IgD-negative memory B cell (primary cell): ENCODE measurements at regions not wholly inside any gene's neighbourhood (a gene's known extent, or its start where the extent isn't known, plus 50 kb on each side); places are given as distances from the start of the nearest gene placed in this dataset.

Experiments
- H3K27ac Mint-ChIP-seq, 3 donors: one replicate each; pipeline ENCODE4 v1.8.0; 2020 to 2022; ENCODE audit warnings: mild to moderate bottlenecking in 3 of 3, mixed read lengths in 3 of 3, moderate library complexity in 1 of 3
- H3K27me3 Mint-ChIP-seq: one replicate; pipeline ENCODE4 v1.8.0; 2021; ENCODE audit warnings: mixed read lengths
- H3K36me3 Mint-ChIP-seq: one replicate; pipeline ENCODE4 v1.8.0; 2020; ENCODE audit warnings: mild to moderate bottlenecking, mixed read lengths
- H3K4me1 Mint-ChIP-seq, 3 donors: one replicate each; pipeline ENCODE4 v1.8.0; 2020 to 2022; ENCODE audit warnings: mixed read lengths in 3 of 3, mild to moderate bottlenecking in 1 of 3
- H3K4me3 Mint-ChIP-seq, 4 donors: one replicate each; pipeline ENCODE4 v1.8.0; 2020 to 2022; ENCODE audit warnings: mild to moderate bottlenecking in 4 of 4, mixed read lengths in 4 of 4, moderate library complexity in 3 of 4
- H3K9me3 Mint-ChIP-seq, 3 donors: one replicate each; pipeline ENCODE4 v1.8.0; 2020 to 2021; ENCODE audit warnings: mixed read lengths in 3 of 3, mild to moderate bottlenecking in 1 of 3

- Mint-ChIP-seq H3K4me1 (no peaks in the 10 kb centered on the region), H3K27ac (no peak overlapping the region), H3K4me3 (no peak overlapping the region), H3K9me3 (peaks cover 0 to 6% (median 0%) of the 10 kb centered on the region in 3 donors), H3K36me3 (no peaks in the 10 kb centered on the region), H3K27me3 (no peaks in the 10 kb centered on the region)
Observed at GRCh38 chr1:83787246-83787998, 211.5 kb downstream of the TTLL7 start.

- Mint-ChIP-seq H3K4me1 (no peaks in the 10 kb centered on the region), H3K27me3 (no peaks in the 10 kb centered on the region), H3K9me3 (peaks cover 0 to 3% (median 0%) of the 10 kb centered on the region in 3 donors), H3K4me3 (no peak overlapping the region), H3K36me3 (no peaks in the 10 kb centered on the region), H3K27ac (no peak overlapping the region)
Observed at GRCh38 chr1:83781667-83782066, 217.3 kb downstream of the TTLL7 start.

GRCh38 chr1:83779565-83779964, 219.4 kb downstream of the TTLL7 start:
- H3K27me3 Mint-ChIP-seq = no peaks in the 10 kb centered on the region
- peaks cover 0 to 2% (median 0%) of the 10 kb centered on the region in 3 donors for H3K9me3 Mint-ChIP-seq
- no peak overlapping the region for H3K27ac Mint-ChIP-seq
- H3K36me3 Mint-ChIP-seq = no peaks in the 10 kb centered on the region
- H3K4me1 Mint-ChIP-seq = no peaks in the 10 kb centered on the region
- H3K4me3 Mint-ChIP-seq = no peak overlapping the region

GRCh38 chr1:83777758-83778101, 221.2 kb downstream of the TTLL7 start:
- Mint-ChIP-seq H3K27ac (no peak overlapping the region), H3K4me1 (no peaks in the 10 kb centered on the region), H3K9me3 (no peaks in the 10 kb centered on the region), H3K36me3 (no peaks in the 10 kb centered on the region), H3K4me3 (no peak overlapping the region), H3K27me3 (no peaks in the 10 kb centered on the region)

GRCh38 chr1:83776913-83777757, 221.8 kb downstream of the TTLL7 start:
- H3K27me3 Mint-ChIP-seq = no peaks in the 10 kb centered on the region
- no peaks in the 10 kb centered on the region for H3K36me3 Mint-ChIP-seq
- no peak overlapping the region for H3K27ac Mint-ChIP-seq
- no peak overlapping the region for H3K4me3 Mint-ChIP-seq
- peaks cover 0 to 4% (median 0%) of the 10 kb centered on the region in 3 donors for H3K4me1 Mint-ChIP-seq
- no peaks in the 10 kb centered on the region for H3K9me3 Mint-ChIP-seq

GRCh38 chr1:83775977-83776603, 222.8 kb downstream of the TTLL7 start:
- Mint-ChIP-seq H3K27me3 (no peaks in the 10 kb centered on the region), H3K9me3 (no peaks in the 10 kb centered on the region), H3K27ac (no peak overlapping the region), H3K4me3 (no peak overlapping the region), H3K36me3 (no peaks in the 10 kb centered on the region), H3K4me1 (peaks cover 0 to 4% (median 0%) of the 10 kb centered on the region in 3 donors)

GRCh38 chr1:83773059-83773458, 225.9 kb downstream of the TTLL7 start:
- H3K36me3 Mint-ChIP-seq = no peaks in the 10 kb centered on the region
- H3K27ac Mint-ChIP-seq = peak overlapping the region in 1 of 3 donors; percentile 59
- no peaks in the 10 kb centered on the region for H3K9me3 Mint-ChIP-seq
- no peaks in the 10 kb centered on the region for H3K27me3 Mint-ChIP-seq
- no peak overlapping the region for H3K4me3 Mint-ChIP-seq
- peaks cover 0 to 13% (median 8%) of the 10 kb centered on the region in 3 donors for H3K4me1 Mint-ChIP-seq

- Mint-ChIP-seq H3K36me3 (no peaks in the 10 kb centered on the region), H3K27ac (no peak overlapping the region), H3K4me1 (peaks cover 0 to 13% (median 8%) of the 10 kb centered on the region in 3 donors), H3K4me3 (no peak overlapping the region), H3K27me3 (no peaks in the 10 kb centered on the region), H3K9me3 (no peaks in the 10 kb centered on the region)
Observed at GRCh38 chr1:83770319-83770661, 228.6 kb downstream of the TTLL7 start.

- Mint-ChIP-seq H3K4me3 (peak overlapping the region in 1 of 4 donors; percentile 18), H3K27ac (no peak overlapping the region), H3K4me1 (peaks cover 0 to 13% (median 8%) of the 10 kb centered on the region in 3 donors)
Observed at GRCh38 chr1:83769594-83770318, 229.2 kb downstream of the TTLL7 start.

GRCh38 chr1:83769072-83769471, 229.9 kb downstream of the TTLL7 start:
- Mint-ChIP-seq H3K4me3 (peak overlapping the region in 1 of 4 donors; percentile 18), H3K4me1 (peaks cover 2 to 13% (median 8%) of the 10 kb centered on the region in 3 donors), H3K36me3 (peaks cover 2% of the 10 kb centered on the region), H3K27me3 (peaks cover 2% of the 10 kb centered on the region), H3K9me3 (no peaks in the 10 kb centered on the region), H3K27ac (no peak overlapping the region)

More at GRCh38 chr1:83769594-83770318, 229.2 kb downstream of the TTLL7 start:
- Mint-ChIP-seq H3K36me3 (peaks cover 2% of the 10 kb centered on the region), H3K27me3 (no peaks in the 10 kb centered on the region), H3K9me3 (no peaks in the 10 kb centered on the region)

GRCh38 chr1:83766241-83766691, 232.7 kb downstream of the TTLL7 start:
- H3K27ac Mint-ChIP-seq = no peak overlapping the region
- peaks cover 6% of the 10 kb centered on the region for H3K27me3 Mint-ChIP-seq
- H3K4me3 Mint-ChIP-seq = no peak overlapping the region
- H3K36me3 Mint-ChIP-seq = peaks cover 2% of the 10 kb centered on the region
- peaks cover 6 to 19% (median 17%) of the 10 kb centered on the region in 3 donors for H3K4me1 Mint-ChIP-seq
- H3K9me3 Mint-ChIP-seq = no peaks in the 10 kb centered on the region

- no peaks in the 10 kb centered on the region for H3K9me3 Mint-ChIP-seq
- H3K4me3 Mint-ChIP-seq = no peak overlapping the region
- peaks cover 6% of the 10 kb centered on the region for H3K27me3 Mint-ChIP-seq
- peaks cover 16 to 25% (median 24%) of the 10 kb centered on the region in 3 donors for H3K4me1 Mint-ChIP-seq
- peaks cover 2% of the 10 kb centered on the region for H3K36me3 Mint-ChIP-seq
- H3K27ac Mint-ChIP-seq = no peak overlapping the region
Observed at GRCh38 chr1:83765125-83765524, 233.8 kb downstream of the TTLL7 start.

GRCh38 chr1:83764209-83764608, 234.7 kb downstream of the TTLL7 start:
- Mint-ChIP-seq H3K4me3 (no peak overlapping the region), H3K36me3 (peaks cover 2% of the 10 kb centered on the region), H3K27me3 (peaks cover 6% of the 10 kb centered on the region), H3K4me1 (peaks cover 16 to 18% (median 17%) of the 10 kb centered on the region in 3 donors), H3K27ac (no peak overlapping the region), H3K9me3 (no peaks in the 10 kb centered on the region)

- Mint-ChIP-seq H3K27ac (peak overlapping the region in 1 of 3 donors; percentile 39), H3K4me1 (peaks cover 16% of the 10 kb centered on the region in 3 donors), H3K36me3 (peaks cover 2% of the 10 kb centered on the region)
Observed at GRCh38 chr1:83763361-83764095, 235.4 kb downstream of the TTLL7 start.

More at GRCh38 chr1:83763361-83764095, 235.4 kb downstream of the TTLL7 start:
- Mint-ChIP-seq H3K27me3 (peaks cover 6% of the 10 kb centered on the region), H3K9me3 (no peaks in the 10 kb centered on the region), H3K4me3 (no peak overlapping the region)
